ENCODE measurements at regions not wholly inside any gene's neighbourhood (a gene's known extent, or its start where the extent isn't known, plus 50 kb on each side); places are given as distances from the start of the nearest gene placed in this dataset.

- Histone ChIP-seq H3K27ac (ENCODE audit: low read length) (no peak overlapping the region), H3K4me3 (ENCODE audit: low read length) (no peak overlapping the region), H3K9me3 (ENCODE audit: control insufficient read depth, insufficient read depth, low read length) (no peaks in the 10 kb centered on the region), H3K4me1 (ENCODE audit: control insufficient read depth, insufficient read depth, low read length) (no peaks in the 10 kb centered on the region), H3K27me3 (ENCODE audit: control insufficient read depth, insufficient read depth, low read length) (no peaks in the 10 kb centered on the region), H3K36me3 (ENCODE audit: control insufficient read depth, insufficient read depth, low read length) (no peaks in the 10 kb centered on the region)
- ATAC-seq = peak in 1 of 3 donors; percentile 53
- Mint-ChIP-seq H3K4me3 (no peak overlapping the region), H3K27me3 (ENCODE audit: low read depth in 2 of 2) (no peaks in the 10 kb centered on the region), H3K36me3 (no peaks in the 10 kb centered on the region), H3K4me1 (no peaks in the 10 kb centered on the region), H3K27ac (no peak overlapping the region), H3K9me3 (no peaks in the 10 kb centered on the region)
- DNase-seq = no peak
- TF ChIP-seq CTCF (IDR thresholded peaks at IDR 0.05) = no peak
- intact Hi-C loops (cut with micrococcal nuclease) = no loop called here
- 59% methylated on average over 6 of the region's 6 CpGs for WGBS (ENCODE audit: insufficient coverage)
These were observed 176.0 kb upstream of the ZNF608 start for GRCh38 chr5:124922255-124922975.

GRCh38 chr5:124923131-124923530 is 176.7 kb upstream of the ZNF608 start:
- Mint-ChIP-seq H3K27ac (no peak overlapping the region), H3K4me3 (no peak overlapping the region), H3K9me3 (no peaks in the 10 kb centered on the region), H3K4me1 (no peaks in the 10 kb centered on the region), H3K27me3 (ENCODE audit: low read depth in 2 of 2) (no peaks in the 10 kb centered on the region), H3K36me3 (no peaks in the 10 kb centered on the region)
- Histone ChIP-seq H3K27ac (ENCODE audit: low read length) (no peak overlapping the region), H3K4me3 (ENCODE audit: low read length) (no peak overlapping the region), H3K36me3 (ENCODE audit: control insufficient read depth, insufficient read depth, low read length) (no peaks in the 10 kb centered on the region), H3K9me3 (ENCODE audit: control insufficient read depth, insufficient read depth, low read length) (no peaks in the 10 kb centered on the region), H3K27me3 (ENCODE audit: control insufficient read depth, insufficient read depth, low read length) (no peaks in the 10 kb centered on the region), H3K4me1 (ENCODE audit: control insufficient read depth, insufficient read depth, low read length) (no peaks in the 10 kb centered on the region)
- no peak for TF ChIP-seq CTCF (IDR thresholded peaks at IDR 0.05)
- no CpG with 5 or more reads among the region's 1 CpG for WGBS (ENCODE audit: insufficient coverage)
- peak; percentile 42 to 53 (median 50) for ATAC-seq
- intact Hi-C loops (cut with micrococcal nuclease) = no loop called here
- no peak for DNase-seq

- Histone ChIP-seq H3K4me1 (ENCODE audit: control insufficient read depth, insufficient read depth, low read length) (no peaks in the 10 kb centered on the region), H3K9me3 (ENCODE audit: control insufficient read depth, insufficient read depth, low read length) (no peaks in the 10 kb centered on the region), H3K36me3 (ENCODE audit: control insufficient read depth, insufficient read depth, low read length) (no peaks in the 10 kb centered on the region), H3K27ac (ENCODE audit: low read length) (no peak overlapping the region), H3K4me3 (ENCODE audit: low read length) (no peak overlapping the region), H3K27me3 (ENCODE audit: control insufficient read depth, insufficient read depth, low read length) (no peaks in the 10 kb centered on the region)
- ATAC-seq = no peak
- 89% methylated on average over 1 of the region's 1 CpG for WGBS (ENCODE audit: insufficient coverage)
- no peak for DNase-seq
- no peak overlapping the region for H3K27ac Mint-ChIP-seq
- no peaks in the 10 kb centered on the region for H3K9me3 Mint-ChIP-seq
- TF ChIP-seq CTCF (IDR thresholded peaks at IDR 0.05) = no peak
- H3K4me1 Mint-ChIP-seq = no peaks in the 10 kb centered on the region
- no peaks in the 10 kb centered on the region for H3K27me3 Mint-ChIP-seq (ENCODE audit: low read depth in 2 of 2)
- no peak overlapping the region for H3K4me3 Mint-ChIP-seq
- no peaks in the 10 kb centered on the region for H3K36me3 Mint-ChIP-seq
- intact Hi-C loops (cut with micrococcal nuclease) = no loop called here
These were observed 178.3 kb upstream of the ZNF608 start for GRCh38 chr5:124924729-124925128.

GRCh38 chr5:124927735-124928134 is 181.3 kb upstream of the ZNF608 start:
- Mint-ChIP-seq H3K36me3 (no peaks in the 10 kb centered on the region), H3K4me1 (no peaks in the 10 kb centered on the region), H3K27ac (no peak overlapping the region), H3K4me3 (no peak overlapping the region), H3K27me3 (ENCODE audit: low read depth in 2 of 2) (no peaks in the 10 kb centered on the region), H3K9me3 (no peaks in the 10 kb centered on the region)
- no peaks in the 10 kb centered on the region for H3K9me3 ChIP-seq (ENCODE audit: control insufficient read depth, insufficient read depth, low read length)
- WGBS (ENCODE audit: insufficient coverage) = 93% methylated on average over 3 of the region's 3 CpGs
- H3K27me3 ChIP-seq (ENCODE audit: control insufficient read depth, insufficient read depth, low read length) = no peaks in the 10 kb centered on the region
- no peak for ATAC-seq
- H3K4me3 ChIP-seq (ENCODE audit: low read length) = no peak overlapping the region
- intact Hi-C loops (cut with micrococcal nuclease) = no loop called here
- no peak for DNase-seq
- no peak for TF ChIP-seq CTCF (IDR thresholded peaks at IDR 0.05)
- H3K36me3 ChIP-seq (ENCODE audit: control insufficient read depth, insufficient read depth, low read length) = no peaks in the 10 kb centered on the region
- H3K27ac ChIP-seq (ENCODE audit: low read length) = no peak overlapping the region
- H3K4me1 ChIP-seq (ENCODE audit: control insufficient read depth, insufficient read depth, low read length) = no peaks in the 10 kb centered on the region

Data from natural killer cell (primary cell).